ENCODE measurements at regions not wholly inside any gene's neighbourhood (a gene's known extent, or its start where the extent isn't known, plus 50 kb on each side); places are given as distances from the start of the nearest gene placed in this dataset.

DNA sequence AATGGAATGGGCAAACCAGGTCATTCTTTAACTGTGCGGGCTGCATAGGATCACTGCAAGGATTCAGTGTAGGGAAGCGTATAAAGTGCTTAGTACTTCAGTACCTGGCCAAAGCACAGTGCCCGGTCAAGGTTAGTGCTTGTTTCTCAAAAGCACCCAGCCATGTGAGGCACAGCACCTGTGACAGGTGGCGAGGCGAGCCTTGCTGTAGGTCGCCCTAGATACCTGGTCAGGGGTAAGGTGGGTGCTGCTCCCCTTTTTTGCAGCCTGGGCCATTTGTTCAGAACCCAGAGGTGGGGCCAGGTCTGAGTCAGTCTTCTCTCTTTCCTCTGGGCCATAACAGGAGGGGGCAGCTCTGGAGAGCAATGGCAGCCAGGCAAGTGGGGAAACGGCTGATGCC is 172.0 kb downstream of the IRF8 start:
- TF ChIP-seq, protein P1, sequence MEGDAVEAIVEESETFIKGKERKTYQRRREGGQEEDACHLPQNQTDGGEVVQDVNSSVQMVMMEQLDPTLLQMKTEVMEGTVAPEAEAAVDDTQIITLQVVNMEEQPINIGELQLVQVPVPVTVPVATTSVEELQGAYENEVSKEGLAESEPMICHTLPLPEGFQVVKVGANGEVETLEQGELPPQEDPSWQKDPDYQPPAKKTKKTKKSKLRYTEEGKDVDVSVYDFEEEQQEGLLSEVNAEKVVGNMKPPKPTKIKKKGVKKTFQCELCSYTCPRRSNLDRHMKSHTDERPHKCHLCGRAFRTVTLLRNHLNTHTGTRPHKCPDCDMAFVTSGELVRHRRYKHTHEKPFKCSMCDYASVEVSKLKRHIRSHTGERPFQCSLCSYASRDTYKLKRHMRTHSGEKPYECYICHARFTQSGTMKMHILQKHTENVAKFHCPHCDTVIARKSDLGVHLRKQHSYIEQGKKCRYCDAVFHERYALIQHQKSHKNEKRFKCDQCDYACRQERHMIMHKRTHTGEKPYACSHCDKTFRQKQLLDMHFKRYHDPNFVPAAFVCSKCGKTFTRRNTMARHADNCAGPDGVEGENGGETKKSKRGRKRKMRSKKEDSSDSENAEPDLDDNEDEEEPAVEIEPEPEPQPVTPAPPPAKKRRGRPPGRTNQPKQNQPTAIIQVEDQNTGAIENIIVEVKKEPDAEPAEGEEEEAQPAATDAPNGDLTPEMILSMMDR (conservative IDR thresholded peaks at IDR 0.05; ENCODE audit: low read depth, low read length), result no peak
- TF ChIP-seq EZH2 (IDR thresholded peaks at IDR 0.05; ENCODE audit: low read length, unreplicated experiment), result no peak

Data from PC-3 (cell line).